GM19328 (cell line): ENCODE measurements at regions not wholly inside any gene's neighbourhood (a gene's known extent, or its start where the extent isn't known, plus 50 kb on each side); places are given as distances from the start of the nearest gene placed in this dataset.

Experiments
- ATAC-seq: cut with Tn5 transposase; IDR thresholded peaks from one replicate; pipeline ENCODE4 v1.9.1; 2021; ENCODE audit warnings: mild to moderate bottlenecking, moderate library complexity; ENCODE audit not compliant: unreplicated experiment

- ATAC-seq: no peak
Measured at GRCh38 chr2:156695595-156695994, 259.4 kb downstream of the GPD2 start.

DNA sequence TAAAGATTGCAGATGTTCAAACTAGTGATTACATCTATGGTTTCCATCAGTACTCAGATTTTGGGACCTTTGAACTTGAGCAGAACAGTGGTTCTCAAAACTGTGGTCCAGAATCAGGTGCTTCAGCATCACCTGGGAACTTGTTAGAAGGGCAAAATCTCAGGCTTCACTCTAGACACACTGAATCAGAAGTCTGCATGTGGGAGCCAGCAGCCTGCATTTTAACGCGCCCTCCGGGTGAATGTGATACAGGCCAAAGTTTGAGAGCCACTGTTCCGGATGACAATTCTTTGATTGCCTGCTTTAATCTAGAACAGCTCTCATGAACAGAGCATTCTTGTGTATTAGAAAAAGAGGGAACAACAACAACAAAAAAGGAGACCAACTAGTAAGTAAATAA, 261.7 kb downstream of the GPD2 start:
- no peak for ATAC-seq

- no peak for ATAC-seq
Measured at GRCh38 chr2:156700681-156701080, 264.5 kb downstream of the GPD2 start.

- no peak for ATAC-seq
Measured at GRCh38 chr2:156702541-156702940, 266.4 kb downstream of the GPD2 start.

GRCh38 chr2:156703642-156704041, 267.5 kb downstream of the GPD2 start:
- ATAC-seq: no peak

- no peak for ATAC-seq
Measured at GRCh38 chr2:156704132-156704531, 268.0 kb downstream of the GPD2 start.

GRCh38 chr2:156704617-156705016, 268.4 kb downstream of the GPD2 start:
- ATAC-seq: no peak

- ATAC-seq: no peak
Measured at GRCh38 chr2:156706576-156706975, 270.4 kb downstream of the GPD2 start.

DNA sequence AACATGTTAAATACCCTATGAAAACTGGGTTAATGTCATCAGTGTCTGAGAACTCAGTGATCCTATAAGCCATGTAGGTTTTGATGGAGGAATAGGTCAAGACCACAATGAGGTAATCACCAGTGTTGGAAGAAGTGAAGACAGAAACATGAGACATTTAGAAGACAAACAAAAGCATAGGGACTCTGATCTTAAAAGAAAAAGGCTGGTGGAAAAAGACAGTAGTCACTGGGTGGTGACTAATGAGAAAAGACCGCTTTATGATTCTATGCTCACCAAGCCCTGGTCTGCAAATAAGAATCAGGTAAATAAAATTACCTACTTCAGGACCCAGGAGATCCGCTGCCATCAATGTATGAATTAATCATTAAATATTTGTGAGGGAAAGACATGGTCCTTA, 271.9 kb downstream of the GPD2 start:
- ATAC-seq: no peak

DNA sequence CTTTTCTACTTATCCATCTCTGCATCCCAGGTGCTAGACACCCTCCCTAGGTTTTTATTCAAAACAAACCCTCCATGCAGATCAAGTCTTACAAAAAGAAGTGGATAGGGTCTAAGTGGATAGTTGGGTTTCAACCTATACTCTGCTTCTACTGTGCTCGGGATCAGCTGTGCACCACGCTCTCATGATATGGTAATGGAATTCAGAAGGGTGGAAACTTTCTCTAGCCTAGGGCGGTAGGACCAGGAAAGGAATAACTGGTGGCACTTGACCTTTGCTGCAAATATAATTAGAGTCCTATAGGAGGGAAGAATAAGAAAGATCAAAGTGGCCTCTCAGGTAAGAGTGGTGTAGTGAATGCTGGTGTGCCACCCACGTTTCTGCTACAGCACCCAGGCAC, 272.9 kb downstream of the GPD2 start:
- no peak for ATAC-seq

- ATAC-seq: no peak
Measured at GRCh38 chr2:156719036-156719435, 282.9 kb downstream of the GPD2 start.

GRCh38 chr2:156727867-156728266, 291.7 kb downstream of the GPD2 start:
- no peak for ATAC-seq

- ATAC-seq: no peak
Measured at GRCh38 chr2:156728328-156728727, 292.1 kb downstream of the GPD2 start.

DNA sequence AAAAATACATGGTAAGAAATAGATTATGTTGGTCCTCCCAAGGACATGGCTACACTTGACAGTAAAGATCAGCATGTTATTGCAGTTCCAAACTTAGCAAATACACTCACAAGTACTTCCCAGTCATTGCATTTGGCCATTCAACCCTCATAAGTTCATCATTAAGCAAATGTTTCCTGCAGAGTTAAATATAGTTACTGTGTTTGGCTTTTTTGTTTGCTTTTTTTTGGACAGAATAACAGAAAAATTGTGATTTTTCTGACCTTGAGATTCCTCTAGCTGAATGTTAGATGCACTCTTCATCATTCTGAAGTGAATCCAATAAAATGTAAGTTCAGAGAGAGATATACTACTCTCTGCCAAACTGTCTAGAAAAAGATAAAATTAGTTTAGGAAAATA, 295.3 kb downstream of the GPD2 start:
- no peak for ATAC-seq

DNA sequence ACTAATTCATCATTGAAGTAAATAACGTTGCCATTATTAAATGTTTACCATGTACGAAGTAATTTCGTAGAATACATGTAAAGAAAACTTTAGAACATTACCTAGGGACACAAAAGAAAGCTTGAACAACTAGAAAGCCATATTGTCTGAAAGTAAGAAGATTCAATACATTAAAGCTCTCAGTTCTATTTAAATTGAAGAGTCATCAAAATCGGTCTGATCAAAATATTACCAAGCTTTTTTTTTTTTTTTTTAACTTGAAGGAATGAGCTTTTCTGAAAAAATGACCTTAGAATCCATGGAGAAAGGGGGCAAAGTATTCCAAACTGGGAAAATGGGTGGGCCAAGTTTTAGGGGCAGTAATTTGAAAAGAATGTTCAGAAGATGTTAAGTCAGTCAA, 300.8 kb downstream of the GPD2 start:
- no peak for ATAC-seq

DNA sequence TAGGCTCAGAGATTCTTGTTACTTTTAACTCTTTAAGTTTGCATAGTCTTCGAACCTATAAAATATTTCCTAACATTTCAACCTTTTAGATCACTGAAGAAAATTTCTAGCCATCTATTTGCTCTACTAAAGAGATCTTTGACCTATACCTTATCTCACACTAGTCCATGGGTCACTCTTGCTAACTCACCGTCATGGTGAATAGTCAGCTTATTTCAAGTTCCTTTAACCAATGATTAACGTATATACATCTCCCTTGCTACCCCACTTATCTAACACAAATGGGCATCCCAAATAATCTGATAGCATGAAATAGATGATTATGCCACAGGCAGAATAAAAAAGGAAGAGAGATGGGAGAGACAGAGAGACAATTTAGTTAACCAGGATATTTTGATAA, 303.1 kb downstream of the GPD2 start:
- no peak for ATAC-seq

DNA sequence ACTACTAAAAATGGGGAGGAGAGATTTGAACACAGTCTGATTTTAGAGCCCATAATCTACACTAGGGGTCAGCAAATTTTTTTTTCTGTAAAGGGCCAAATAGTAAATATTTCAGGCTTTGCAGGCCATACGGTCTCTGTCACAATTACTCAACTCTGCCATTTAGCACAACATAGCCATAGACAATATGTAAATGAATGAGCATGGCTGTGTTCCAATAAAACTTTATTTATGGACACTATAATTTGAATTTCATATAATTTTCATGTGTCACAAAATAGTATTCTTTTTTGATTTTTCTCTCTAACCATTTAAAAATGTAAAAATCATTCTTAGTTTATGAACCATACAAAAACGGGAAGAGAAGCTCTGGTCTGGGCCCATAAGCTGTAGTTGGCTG, 309.4 kb downstream of the GPD2 start:
- no peak for ATAC-seq

- no peak for ATAC-seq
Measured at GRCh38 chr2:156748221-156748620, 312.0 kb downstream of the GPD2 start.

- ATAC-seq: no peak
Measured at GRCh38 chr2:156752042-156752441, 315.9 kb downstream of the GPD2 start.

- ATAC-seq: no peak
Measured at GRCh38 chr2:156753766-156754165, 317.6 kb downstream of the GPD2 start.

- no peak for ATAC-seq
Measured at GRCh38 chr2:156756516-156756915, 320.3 kb downstream of the GPD2 start.

DNA sequence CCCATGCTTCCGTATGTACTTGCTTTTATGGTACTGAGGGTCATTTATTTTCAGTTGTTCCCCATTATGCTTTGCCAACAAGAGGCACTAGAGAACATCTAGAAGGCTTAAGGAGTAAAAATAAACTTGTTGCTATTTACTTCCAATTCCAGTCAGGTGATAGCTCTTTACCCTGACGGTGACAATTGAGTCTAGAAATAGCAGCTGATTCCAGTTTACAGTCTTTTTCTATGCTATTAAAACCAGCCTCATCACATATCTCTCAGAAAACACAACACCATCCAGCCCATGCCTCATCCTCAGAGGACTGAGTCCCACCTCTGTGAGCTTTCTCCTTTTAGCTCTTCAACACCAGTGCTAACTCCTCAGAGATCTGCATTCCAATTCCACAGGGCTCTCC, 327.0 kb downstream of the GPD2 start:
- no peak for ATAC-seq

DNA sequence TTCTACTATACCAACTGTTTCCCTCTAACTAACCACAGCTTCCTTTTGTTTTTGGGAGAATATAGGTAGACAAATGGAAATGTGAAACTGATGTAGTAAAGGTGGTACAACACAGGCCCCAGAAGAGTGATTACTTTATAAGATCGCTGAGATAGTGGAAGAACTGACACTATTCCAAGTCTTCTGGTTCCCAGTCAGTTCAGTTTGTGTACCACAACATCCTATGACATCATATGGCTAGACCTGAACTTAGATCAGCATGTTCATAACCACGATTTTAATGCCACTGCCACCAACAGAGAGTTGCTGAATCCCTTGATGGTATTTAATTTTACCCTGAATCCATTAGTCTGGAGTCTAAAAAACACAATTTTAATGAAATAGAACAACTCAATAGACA, 328.9 kb downstream of the GPD2 start:
- ATAC-seq: no peak

DNA sequence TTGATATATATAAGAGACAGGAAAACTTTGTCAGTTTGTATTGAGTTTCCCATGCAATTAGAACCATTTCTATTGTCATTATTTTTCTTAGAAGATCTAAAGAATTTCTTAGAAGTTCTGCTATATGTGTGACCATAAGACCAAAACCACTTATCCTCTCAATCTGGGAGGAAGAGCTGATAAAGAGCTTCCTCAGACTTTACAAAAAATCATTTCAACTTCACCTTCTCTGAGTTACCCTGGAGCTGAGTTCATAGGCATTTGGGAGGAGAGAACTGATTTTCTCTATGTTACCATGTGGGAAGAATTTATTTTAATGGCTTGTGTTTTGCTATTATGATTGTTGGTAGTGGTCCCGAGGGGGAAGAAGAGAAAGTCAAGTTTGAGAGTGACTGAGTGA, 329.3 kb downstream of the GPD2 start:
- ATAC-seq: no peak
